ENCODE measurements at regions not wholly inside any gene's neighbourhood (a gene's known extent, or its start where the extent isn't known, plus 50 kb on each side); places are given as distances from the start of the nearest gene placed in this dataset.
"Not testable (repeated sequence)": the region's sequence is repeated elsewhere in the genome, so short reads cannot be mapped to it uniquely, and the experiment has no call there.

DNA sequence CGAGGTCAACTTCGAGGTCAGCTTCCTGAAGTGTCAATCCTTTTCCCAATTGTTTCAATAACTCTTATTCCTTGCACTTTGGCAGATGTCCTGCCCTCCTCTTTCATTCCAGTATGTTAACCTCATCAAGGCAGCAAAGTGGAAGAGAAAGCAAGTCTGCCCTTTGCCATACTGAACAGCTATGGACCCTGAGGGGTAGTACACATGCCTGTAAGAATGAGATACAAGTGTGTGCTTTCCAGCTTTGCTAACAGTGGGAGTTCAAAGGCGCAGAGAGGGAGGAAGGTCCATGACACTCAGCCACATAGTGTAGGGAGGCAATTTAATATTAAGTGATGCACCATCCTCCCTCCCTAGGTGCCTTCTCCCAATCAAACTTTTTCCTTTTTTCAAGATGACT, 96.4 kb upstream of the ZCCHC13 start:
- H3K4me3 ChIP-seq (ENCODE audit: low read depth, poor library complexity, severe bottlenecking) = no peak overlapping the region
- DNase-seq (ENCODE audit: low spot score in 2 of 2) = no peak
- no peak for TF ChIP-seq POLR2A (IDR thresholded peaks at IDR 0.05)
- TF ChIP-seq, protein P1, sequence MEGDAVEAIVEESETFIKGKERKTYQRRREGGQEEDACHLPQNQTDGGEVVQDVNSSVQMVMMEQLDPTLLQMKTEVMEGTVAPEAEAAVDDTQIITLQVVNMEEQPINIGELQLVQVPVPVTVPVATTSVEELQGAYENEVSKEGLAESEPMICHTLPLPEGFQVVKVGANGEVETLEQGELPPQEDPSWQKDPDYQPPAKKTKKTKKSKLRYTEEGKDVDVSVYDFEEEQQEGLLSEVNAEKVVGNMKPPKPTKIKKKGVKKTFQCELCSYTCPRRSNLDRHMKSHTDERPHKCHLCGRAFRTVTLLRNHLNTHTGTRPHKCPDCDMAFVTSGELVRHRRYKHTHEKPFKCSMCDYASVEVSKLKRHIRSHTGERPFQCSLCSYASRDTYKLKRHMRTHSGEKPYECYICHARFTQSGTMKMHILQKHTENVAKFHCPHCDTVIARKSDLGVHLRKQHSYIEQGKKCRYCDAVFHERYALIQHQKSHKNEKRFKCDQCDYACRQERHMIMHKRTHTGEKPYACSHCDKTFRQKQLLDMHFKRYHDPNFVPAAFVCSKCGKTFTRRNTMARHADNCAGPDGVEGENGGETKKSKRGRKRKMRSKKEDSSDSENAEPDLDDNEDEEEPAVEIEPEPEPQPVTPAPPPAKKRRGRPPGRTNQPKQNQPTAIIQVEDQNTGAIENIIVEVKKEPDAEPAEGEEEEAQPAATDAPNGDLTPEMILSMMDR (IDR thresholded peaks at IDR 0.05) = no peak
- 78 to 97% methylated on average over 3 of the region's 3 CpGs for WGBS, 2 donors
- intact Hi-C loops (cut with DNase I; ENCODE audit: low total_unique reads) = no loop called here

DNA sequence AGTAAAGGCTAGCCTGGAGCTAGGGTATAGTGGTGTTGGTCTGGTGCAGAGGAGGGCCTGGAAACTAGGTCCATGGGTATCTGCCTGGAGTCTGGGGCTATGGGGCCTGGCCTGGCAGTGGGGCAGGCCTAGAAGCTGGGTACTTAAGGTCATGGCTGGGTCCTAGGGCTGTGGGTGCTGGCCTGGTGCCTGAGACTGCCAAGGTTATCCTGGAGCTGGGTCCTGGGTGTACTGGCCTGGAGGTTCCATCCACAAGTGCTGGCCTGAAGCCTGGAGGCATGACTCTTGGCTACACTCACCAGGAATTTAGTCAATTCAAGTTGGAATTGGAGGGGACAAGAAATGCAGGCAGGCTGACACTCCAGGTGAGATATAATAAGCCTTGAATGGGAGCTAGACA, 108.4 kb upstream of the ZCCHC13 start:
- no peak overlapping the region for H3K4me3 ChIP-seq (ENCODE audit: low read depth, poor library complexity, severe bottlenecking)
- TF ChIP-seq, protein P1 (IDR thresholded peaks at IDR 0.05) = no peak
- no peak for TF ChIP-seq POLR2A (IDR thresholded peaks at IDR 0.05)
- DNase-seq (ENCODE audit: low spot score in 2 of 2) = no peak
- intact Hi-C loops (cut with DNase I; ENCODE audit: low total_unique reads) = no loop called here

- TF ChIP-seq POLR2A (IDR thresholded peaks at IDR 0.05) = no peak
- TF ChIP-seq, protein P1 (IDR thresholded peaks at IDR 0.05) = no peak
- no peak overlapping the region for H3K4me3 ChIP-seq (ENCODE audit: low read depth, poor library complexity, severe bottlenecking)
- no peak for DNase-seq (ENCODE audit: low spot score in 2 of 2)
- 100% methylated on average over 2 of the region's 2 CpGs; no CpG with 5 or more reads in 1 of the 2 donors for WGBS, 2 donors
- intact Hi-C loops (cut with DNase I; ENCODE audit: low total_unique reads) = no loop called here
Observed at GRCh38 chrX:74195120-74195519, 108.9 kb upstream of the ZCCHC13 start.

DNA sequence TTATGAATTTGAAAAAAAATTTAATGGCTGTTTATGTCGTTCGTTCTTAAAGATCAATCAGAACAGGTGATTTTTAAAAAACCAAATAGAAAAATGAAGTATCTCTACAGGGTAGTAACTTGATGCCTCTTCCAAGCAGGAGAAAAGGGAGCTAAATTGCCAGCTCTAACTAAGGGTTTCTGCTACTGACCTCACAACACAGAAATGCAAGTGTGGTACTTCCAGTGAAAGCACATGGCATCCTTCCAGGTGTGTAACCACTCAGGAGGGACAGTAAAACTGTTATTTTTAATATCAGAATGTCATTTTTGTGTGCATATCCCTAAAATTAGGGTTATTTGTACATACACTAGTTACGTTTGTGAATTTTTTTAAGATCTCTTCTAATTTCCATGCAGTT, 116.8 kb upstream of the ZCCHC13 start:
- 79 to 92% methylated on average over 3 of the region's 3 CpGs for WGBS, 2 donors
- TF ChIP-seq, protein P1 (IDR thresholded peaks at IDR 0.05) = no peak
- TF ChIP-seq POLR2A (IDR thresholded peaks at IDR 0.05) = no peak
- no peak for DNase-seq (ENCODE audit: low spot score in 2 of 2)

DNA sequence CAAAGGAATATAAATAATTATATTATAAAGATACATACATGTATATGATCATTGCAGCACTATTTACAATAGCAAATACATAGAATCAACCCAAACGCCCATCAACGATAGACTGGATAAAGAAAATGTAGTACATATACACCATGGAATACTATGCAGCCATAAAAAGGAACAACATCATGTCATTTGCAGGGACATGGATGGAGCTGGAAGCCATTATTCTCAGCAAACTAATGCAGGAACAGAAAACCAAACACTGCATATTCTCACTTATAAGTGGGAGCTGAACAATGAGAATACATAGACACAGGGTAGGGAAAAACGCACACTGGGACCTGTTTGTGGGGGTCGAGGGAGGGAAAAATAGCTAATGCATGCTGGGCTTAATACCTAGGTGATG, 120.9 kb upstream of the ZCCHC13 start:
- H3K4me3 ChIP-seq (ENCODE audit: low read depth, poor library complexity, severe bottlenecking); DNase-seq (ENCODE audit: low spot score in 2 of 2); intact Hi-C loops (cut with DNase I; ENCODE audit: low total_unique reads): not testable (repeated sequence)
- WGBS, 2 donors = 93 to 94% methylated on average over 4 of the region's 4 CpGs

More for the DNA sequence above, 116.8 kb upstream of the ZCCHC13 start:
- intact Hi-C loops (cut with DNase I; ENCODE audit: low total_unique reads) = no loop called here
- H3K4me3 ChIP-seq (ENCODE audit: low read depth, poor library complexity, severe bottlenecking) = no peak overlapping the region

DNA sequence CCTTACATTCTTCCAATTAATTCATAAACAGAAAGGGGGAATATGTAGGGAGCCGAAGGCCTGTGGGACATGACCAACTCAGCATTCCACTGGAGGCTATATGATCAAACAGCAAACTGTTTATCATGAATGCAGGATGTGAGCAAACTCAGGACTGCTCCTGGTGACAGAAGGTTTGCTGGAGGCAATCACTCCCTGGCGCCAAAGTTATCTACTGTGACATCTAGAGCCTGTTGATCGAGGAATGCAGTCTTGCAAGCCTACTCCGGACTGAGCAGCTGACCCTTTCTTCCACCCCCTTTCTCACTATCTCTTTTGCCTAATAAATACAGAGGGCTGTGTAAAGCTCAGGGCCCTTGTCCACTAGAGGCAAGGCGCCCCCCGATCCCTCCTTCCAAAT, 122.0 kb upstream of the ZCCHC13 start:
- 77 to 87% methylated on average over 6 of the region's 6 CpGs for WGBS, 2 donors
- H3K4me3 ChIP-seq (ENCODE audit: low read depth, poor library complexity, severe bottlenecking); DNase-seq (ENCODE audit: low spot score in 2 of 2); intact Hi-C loops (cut with DNase I; ENCODE audit: low total_unique reads): not testable (repeated sequence)

DNA sequence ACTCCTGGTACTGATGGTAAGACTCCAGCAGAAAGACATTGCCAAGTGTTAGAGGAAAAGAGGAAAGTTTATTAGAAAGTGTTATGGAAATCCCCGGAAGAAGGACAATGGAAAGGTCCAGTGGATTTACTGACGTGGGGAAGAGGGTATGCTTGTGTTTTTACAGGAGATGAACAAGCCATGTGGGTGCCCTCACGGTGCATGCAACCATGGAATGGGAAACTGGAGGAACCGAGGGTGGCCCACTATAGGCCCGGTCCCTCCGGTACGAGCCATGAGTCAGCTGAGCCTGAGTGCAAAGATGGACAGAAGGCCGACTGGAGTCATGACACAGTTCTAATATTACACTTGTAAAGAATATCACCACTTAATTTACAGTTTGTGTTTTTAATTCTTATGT, 123.3 kb upstream of the ZCCHC13 start:
- no peak overlapping the region for H3K4me3 ChIP-seq (ENCODE audit: low read depth, poor library complexity, severe bottlenecking)
- WGBS, 2 donors = 83 to 95% methylated on average over 8 of the region's 8 CpGs
- TF ChIP-seq, protein P1 (IDR thresholded peaks at IDR 0.05) = no peak
- no peak for TF ChIP-seq POLR2A (IDR thresholded peaks at IDR 0.05)
- intact Hi-C loops (cut with DNase I; ENCODE audit: low total_unique reads) = no loop called here
- no peak for DNase-seq (ENCODE audit: low spot score in 2 of 2)
